ENCODE measurements at regions not wholly inside any gene's neighbourhood (a gene's known extent, or its start where the extent isn't known, plus 50 kb on each side); places are given as distances from the start of the nearest gene placed in this dataset.

- no peak for DNase-seq
Measured at GRCh38 chr3:10741891-10742671, 73.9 kb upstream of the SLC6A11 start.

DNA sequence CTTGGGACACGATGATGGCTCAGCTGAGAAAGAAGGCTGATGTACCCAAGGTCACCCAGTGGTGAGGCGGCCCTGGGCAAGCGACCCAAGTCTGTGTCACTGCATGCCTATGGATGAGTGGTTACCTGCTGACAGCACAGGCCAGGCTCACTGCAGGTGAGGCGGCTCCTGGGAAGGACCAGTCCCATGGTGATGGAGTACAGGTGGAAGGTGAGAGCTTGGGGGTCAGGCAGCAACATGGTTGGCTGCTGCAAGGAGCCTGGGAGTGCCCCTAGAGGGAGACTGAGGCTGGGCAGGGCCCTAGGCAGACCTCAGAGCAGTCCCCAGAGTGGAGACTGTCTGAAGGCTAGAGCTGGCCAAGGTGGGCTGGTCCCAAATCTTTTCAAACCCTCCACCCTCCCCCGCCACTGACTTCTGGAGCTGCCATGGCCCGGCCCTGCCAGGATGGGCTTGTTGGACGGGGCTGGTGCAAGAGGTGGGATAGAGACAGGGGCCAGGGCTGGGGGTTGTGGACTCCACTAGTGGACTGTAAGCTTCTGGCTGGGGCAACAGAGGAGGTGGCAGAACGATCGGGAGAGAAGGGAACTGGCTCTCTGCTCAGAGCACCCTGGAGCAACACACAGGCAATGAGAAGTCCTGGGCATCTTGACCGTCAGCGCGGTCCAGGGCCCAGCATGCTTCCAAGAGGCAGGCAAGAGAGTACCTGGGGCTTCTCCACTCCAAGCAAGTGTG lies 72.5 kb upstream of the SLC6A11 start:
- DNase-seq: no peak

DNA sequence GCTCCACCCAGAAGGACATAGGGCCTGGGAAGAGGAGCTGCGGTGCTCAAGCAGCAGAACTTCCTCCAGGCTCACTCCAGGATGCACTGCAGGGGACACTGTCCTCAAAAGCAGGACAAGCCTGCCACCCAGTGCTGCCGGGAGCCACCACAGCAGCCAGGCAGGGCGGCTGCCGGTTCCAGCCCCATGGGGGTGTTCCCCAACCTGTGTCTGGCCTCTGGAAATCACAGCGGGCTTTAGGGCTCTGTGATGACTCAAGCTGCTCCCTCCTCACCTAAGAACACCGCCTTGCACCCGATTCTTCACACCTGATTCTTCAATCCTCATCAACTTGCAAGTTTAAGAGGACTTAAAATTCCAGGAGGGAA lies 71.9 kb upstream of the SLC6A11 start:
- DNase-seq: peak in 1 of 5 donors; percentile 30

DNA sequence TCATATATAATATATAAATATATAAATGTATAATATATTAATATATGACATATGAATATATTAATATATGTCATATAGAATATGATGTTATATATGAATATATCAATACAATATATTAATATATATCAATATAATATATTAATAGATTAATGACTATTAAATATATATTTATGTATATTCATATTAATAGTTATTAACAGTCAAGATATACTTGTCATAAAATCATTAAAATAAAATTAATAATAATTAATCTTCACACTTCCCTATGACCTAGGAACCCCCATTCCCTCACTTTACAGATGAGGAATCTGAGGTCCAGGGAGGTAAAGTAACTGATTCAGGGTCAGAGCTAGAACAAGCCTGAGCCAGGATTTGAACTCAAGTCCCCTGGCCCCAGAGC lies 70.6 kb upstream of the SLC6A11 start:
- no peak for DNase-seq

- no peak for DNase-seq
Measured at GRCh38 chr3:10746001-10746400, 70.0 kb upstream of the SLC6A11 start.

GRCh38 chr3:10746684-10747083 lies 69.3 kb upstream of the SLC6A11 start:
- no peak for DNase-seq

- DNase-seq: no peak
Measured at GRCh38 chr3:10747341-10747740, 68.7 kb upstream of the SLC6A11 start.

GRCh38 chr3:10748040-10748439 lies 68.0 kb upstream of the SLC6A11 start:
- no peak for DNase-seq

DNA sequence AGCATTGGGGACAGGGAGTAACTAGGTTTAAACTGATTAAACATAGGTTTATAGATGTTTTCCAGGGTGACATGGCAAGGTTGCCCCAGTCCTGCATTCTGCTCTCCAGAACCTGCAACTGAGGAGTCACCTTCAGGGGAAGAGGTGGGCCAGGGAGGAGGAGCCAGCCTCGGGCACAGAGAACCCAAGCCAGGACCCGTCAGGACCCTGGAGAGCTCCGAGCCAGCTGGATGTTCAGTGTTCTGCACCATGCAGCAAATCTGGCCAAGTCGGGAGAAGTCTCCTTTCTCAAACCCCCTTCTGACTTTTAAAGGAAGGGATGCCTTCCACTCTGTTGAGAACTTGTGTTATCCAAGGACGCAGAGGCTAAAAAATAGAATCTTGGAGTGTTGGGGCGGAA lies 62.1 kb upstream of the SLC6A11 start:
- DNase-seq: peak in 2 of 5 donors; percentile 7 to 15

DNA sequence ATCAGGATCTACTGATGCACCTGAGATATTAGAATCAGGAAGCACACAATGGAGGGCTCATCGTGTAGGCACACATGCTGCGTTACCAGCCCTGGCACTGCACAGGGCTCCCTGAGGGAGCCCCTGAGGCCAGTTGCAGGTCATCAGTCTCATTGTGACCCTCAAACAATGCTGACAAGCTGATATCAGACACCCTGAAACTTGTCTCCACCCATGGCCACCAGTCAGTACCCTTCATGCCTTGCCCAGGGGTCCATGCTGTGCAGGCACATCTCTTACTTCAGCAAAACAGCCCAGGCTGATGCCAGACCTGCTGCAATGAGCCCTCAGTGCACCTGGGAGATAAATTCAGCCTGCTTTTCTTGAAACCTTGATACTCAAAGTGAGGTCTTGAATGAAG lies 59.5 kb upstream of the SLC6A11 start:
- no peak for DNase-seq

DNA sequence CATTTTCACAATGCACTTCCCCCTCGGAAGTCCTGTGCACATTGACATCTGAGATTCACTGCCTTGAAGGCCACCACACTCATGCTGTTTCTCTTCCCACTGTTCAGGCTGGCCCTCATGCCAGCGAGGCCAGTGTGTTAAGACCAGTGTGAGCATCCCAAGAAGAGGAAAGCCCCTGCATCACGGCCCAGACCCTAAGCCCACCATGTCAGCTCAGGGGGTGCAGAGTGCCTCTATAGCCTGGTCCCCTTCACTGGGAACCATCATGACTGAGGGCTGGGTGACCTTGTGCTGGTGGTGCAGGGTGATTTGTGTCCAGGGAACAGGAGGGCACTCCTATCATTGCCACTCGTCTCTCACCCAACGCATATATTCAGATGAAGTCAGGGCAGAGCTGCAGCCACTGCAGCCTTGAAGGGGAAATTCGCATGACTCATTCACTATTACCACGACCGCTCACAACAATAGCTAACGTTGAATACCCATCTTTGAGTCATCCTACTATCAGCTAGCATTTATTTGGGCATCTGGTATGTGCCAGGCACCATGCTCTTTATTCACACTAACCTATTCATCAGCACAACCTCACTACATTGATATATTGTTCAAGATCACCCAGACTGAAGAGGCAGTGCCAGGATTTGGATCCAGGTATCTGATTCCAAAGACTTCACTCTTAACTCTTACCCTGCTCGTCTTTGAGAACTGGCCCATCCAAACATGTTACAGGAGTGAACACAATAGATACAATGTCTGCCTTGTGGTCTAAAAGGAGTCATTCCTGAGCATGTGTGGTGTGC lies 58.8 kb upstream of the SLC6A11 start:
- peak in 1 of 5 donors; percentile 29 for DNase-seq

DNA sequence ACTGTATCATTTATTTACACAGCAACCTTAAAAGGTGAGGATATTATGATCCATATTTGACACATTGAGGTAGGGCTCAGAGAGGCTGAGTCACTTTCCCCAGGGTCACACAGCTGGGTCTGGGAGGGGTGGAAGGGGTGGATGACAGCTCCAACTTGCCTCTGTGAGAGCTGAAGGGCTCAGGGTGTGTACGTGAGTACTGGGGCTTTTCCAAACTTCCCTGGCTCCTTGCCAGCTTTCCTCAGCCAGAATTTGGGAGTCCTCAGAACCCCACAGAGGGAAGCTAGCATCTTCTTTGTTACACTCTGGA lies 58.3 kb upstream of the SLC6A11 start:
- no peak for DNase-seq

GRCh38 chr3:10758304-10759037 lies 57.6 kb upstream of the SLC6A11 start:
- peak in 3 of 5 donors; percentile 12 to 44 (median 35) for DNase-seq

- no peak for DNase-seq
Measured at GRCh38 chr3:10759495-10759894, 56.5 kb upstream of the SLC6A11 start.

DNA sequence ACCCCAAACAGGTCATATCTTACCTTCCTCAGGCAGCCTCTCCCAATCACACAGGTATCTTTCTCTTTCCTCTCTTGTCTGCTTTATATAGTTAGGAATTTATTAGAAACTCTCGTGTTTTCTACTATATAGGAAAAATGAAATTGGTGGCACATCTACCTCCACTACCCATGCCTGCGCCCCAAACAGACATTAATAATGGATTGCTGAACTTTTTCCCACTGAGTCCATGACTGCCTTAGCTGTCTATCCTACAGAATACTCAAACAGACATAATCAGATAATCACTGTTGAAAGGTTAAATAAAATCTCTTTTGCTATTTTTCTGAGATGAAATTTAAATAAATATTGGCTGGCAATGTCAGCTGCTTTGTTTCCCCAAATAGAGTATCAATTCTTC lies 55.8 kb upstream of the SLC6A11 start:
- DNase-seq: no peak

DNA sequence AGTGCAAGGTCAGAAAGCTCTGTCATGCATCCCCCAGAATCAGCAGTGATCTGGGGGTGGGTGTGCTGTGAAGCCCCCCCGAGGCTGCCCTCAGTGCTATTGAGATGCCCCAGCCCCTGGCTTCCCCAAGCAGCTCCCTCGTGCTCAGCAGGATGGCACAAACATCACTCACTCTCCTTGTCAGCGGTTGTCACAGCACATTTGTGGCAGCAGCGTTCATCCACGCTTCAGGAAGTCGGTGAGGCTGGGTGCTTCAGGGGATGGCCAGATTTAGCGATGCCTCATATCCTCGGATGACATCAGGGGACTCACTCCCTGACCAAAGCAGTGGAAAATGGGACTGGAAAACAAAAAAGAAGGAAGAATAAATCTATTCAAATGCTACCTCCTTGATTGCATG lies 54.4 kb upstream of the SLC6A11 start:
- DNase-seq: no peak

DNA sequence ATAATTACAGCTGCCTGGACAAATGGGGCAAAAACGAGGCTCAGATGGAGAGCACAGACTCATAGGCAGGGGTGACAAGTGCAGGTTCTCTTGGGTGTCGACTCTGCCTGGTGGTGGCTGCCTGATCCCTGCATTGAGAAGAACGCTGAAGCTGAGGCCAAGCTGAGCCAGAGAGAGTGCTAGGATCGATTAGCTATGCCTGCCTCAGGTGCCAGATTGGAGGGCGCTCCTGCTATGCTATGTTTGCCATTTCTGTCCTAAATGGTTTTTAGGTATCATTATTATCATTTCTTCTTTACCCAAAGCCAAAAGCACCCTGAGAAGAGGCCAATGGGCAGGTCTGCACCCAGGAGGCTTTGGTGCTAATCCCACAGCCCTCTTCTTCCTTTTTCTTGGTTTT lies 53.9 kb upstream of the SLC6A11 start:
- DNase-seq: no peak

GRCh38 chr3:10762611-10763247 lies 53.3 kb upstream of the SLC6A11 start:
- no peak for DNase-seq

GRCh38 chr3:10763248-10763620 lies 52.8 kb upstream of the SLC6A11 start:
- DNase-seq: no peak

DNA sequence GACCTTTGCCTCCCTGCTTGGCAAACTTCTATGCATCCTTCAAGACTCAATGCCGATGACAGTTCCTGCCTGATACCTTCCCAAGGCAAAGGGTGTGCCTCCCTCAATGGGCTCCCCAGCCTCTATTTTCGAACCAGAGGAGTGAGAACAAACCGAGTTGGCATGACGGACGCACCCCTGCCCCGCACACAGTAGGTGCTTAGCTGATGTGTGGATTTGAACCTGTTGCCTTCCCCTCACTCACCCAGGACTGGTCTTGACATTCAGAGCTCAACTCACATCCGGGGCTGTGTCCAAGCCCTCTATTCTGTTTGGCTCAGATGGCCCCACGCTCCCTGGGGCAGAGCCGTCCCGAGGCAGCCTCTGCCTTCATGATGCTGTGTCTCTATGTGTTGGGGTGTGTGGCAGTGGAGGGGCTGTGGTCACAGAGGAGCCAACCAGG lies 52.2 kb upstream of the SLC6A11 start:
- no peak for DNase-seq

GRCh38 chr3:10764259-10765051 lies 51.6 kb upstream of the SLC6A11 start:
- no peak for DNase-seq
